ENCODE measurements at regions not wholly inside any gene's neighbourhood (a gene's known extent, or its start where the extent isn't known, plus 50 kb on each side); places are given as distances from the start of the nearest gene placed in this dataset.

GRCh38 chr15:96435022-96435421, 104.5 kb downstream of the NR2F2 start:
- Histone ChIP-seq H3K27me3 (ENCODE audit: control insufficient read depth, extremely low read depth, insufficient read depth, low read length) (no peaks in the 10 kb centered on the region), H3K4me3 (ENCODE audit: control insufficient read depth in 2 of 3, extremely low read depth in 1 of 3, insufficient read depth in 2 of 3, low read depth in 1 of 3, low read length in 3 of 3) (no peak overlapping the region), H3K9ac (ENCODE audit: control insufficient read depth, extremely low read depth, insufficient read depth, low read length) (no peak overlapping the region), H3K36me3 (ENCODE audit: control insufficient read depth in 2 of 2, extremely low read depth in 1 of 2, insufficient read depth in 2 of 2, low read length in 2 of 2) (no peaks in the 10 kb centered on the region), H3K9me3 (ENCODE audit: control insufficient read depth, low read depth, low read length) (no peaks in the 10 kb centered on the region), H4K20me1 (ENCODE audit: control insufficient read depth, extremely low read depth, insufficient read depth, low read length) (no peaks in the 10 kb centered on the region), H3K9me1 (ENCODE audit: control insufficient read depth, extremely low read depth, insufficient read depth, low read length) (no peaks in the 10 kb centered on the region), H3K4me2 (ENCODE audit: control insufficient read depth, extremely low read depth, insufficient read depth, low read depth, low read length) (no peak overlapping the region), H3K27ac (ENCODE audit: control insufficient read depth, insufficient read depth, low read length) (no peak overlapping the region), H3K4me1 (ENCODE audit: control insufficient read depth, extremely low read depth, insufficient read depth, low read length) (no peaks in the 10 kb centered on the region), H2AFZ (ENCODE audit: control insufficient read depth, low read length) (no peak overlapping the region), H3K79me2 (ENCODE audit: control insufficient read depth, insufficient read depth, low read length) (no peaks in the 10 kb centered on the region)
- FAIRE-seq (no peak), DNase-seq (ENCODE audit: low read depth, low spot score) (no peak)
- no peak for TF ChIP-seq CTCF (optimal IDR thresholded peaks at IDR 0.05 in 1 of 3, IDR thresholded peaks at IDR 0.05 in 1 of 3, conservative IDR thresholded peaks at IDR 0.05 in 1 of 3; ENCODE audit: extremely low read depth in 1 of 3, insufficient read depth in 2 of 3, low read length in 3 of 3)
- no peak for TF ChIP-seq EZH2 (IDR thresholded peaks at IDR 0.05; ENCODE audit: low read length)
- dilution Hi-C loops (cut with MboI; ENCODE audit: extremely low pct_ligation_motif_present, low sequenced_read_pairs) = no loop called here

GRCh38 chr15:96435841-96436240, 105.3 kb downstream of the NR2F2 start:
- TF ChIP-seq CTCF (optimal IDR thresholded peaks at IDR 0.05 in 1 of 3, IDR thresholded peaks at IDR 0.05 in 1 of 3, conservative IDR thresholded peaks at IDR 0.05 in 1 of 3; ENCODE audit: extremely low read depth in 1 of 3, insufficient read depth in 2 of 3, low read length in 3 of 3) (no peak), EZH2 (IDR thresholded peaks at IDR 0.05; ENCODE audit: low read length) (no peak)
- H3K27ac ChIP-seq (ENCODE audit: control insufficient read depth, insufficient read depth, low read length) = no peak overlapping the region
- H3K4me1 ChIP-seq (ENCODE audit: control insufficient read depth, extremely low read depth, insufficient read depth, low read length) = no peaks in the 10 kb centered on the region
- no peaks in the 10 kb centered on the region for H4K20me1 ChIP-seq (ENCODE audit: control insufficient read depth, extremely low read depth, insufficient read depth, low read length)
- H3K4me2 ChIP-seq (ENCODE audit: control insufficient read depth, extremely low read depth, insufficient read depth, low read depth, low read length) = no peak overlapping the region
- FAIRE-seq (no peak), DNase-seq (ENCODE audit: low read depth, low spot score) (no peak)
- H3K9me1 ChIP-seq (ENCODE audit: control insufficient read depth, extremely low read depth, insufficient read depth, low read length) = no peaks in the 10 kb centered on the region
- no peaks in the 10 kb centered on the region for H3K9me3 ChIP-seq (ENCODE audit: control insufficient read depth, low read depth, low read length)
- no peaks in the 10 kb centered on the region for H3K27me3 ChIP-seq (ENCODE audit: control insufficient read depth, extremely low read depth, insufficient read depth, low read length)
- no peak overlapping the region for H3K9ac ChIP-seq (ENCODE audit: control insufficient read depth, extremely low read depth, insufficient read depth, low read length)
- H3K36me3 ChIP-seq (ENCODE audit: control insufficient read depth in 2 of 2, extremely low read depth in 1 of 2, insufficient read depth in 2 of 2, low read length in 2 of 2) = no peaks in the 10 kb centered on the region
- no peaks in the 10 kb centered on the region for H3K79me2 ChIP-seq (ENCODE audit: control insufficient read depth, insufficient read depth, low read length)
- dilution Hi-C loops (cut with MboI; ENCODE audit: extremely low pct_ligation_motif_present, low sequenced_read_pairs) = no loop called here
- no peak overlapping the region for H3K4me3 ChIP-seq (ENCODE audit: control insufficient read depth in 2 of 3, extremely low read depth in 1 of 3, insufficient read depth in 2 of 3, low read depth in 1 of 3, low read length in 3 of 3)
- H2AFZ ChIP-seq (ENCODE audit: control insufficient read depth, low read length) = no peak overlapping the region
